ENCODE measurements at regions not wholly inside any gene's neighbourhood (a gene's known extent, or its start where the extent isn't known, plus 50 kb on each side); places are given as distances from the start of the nearest gene placed in this dataset.

DNA sequence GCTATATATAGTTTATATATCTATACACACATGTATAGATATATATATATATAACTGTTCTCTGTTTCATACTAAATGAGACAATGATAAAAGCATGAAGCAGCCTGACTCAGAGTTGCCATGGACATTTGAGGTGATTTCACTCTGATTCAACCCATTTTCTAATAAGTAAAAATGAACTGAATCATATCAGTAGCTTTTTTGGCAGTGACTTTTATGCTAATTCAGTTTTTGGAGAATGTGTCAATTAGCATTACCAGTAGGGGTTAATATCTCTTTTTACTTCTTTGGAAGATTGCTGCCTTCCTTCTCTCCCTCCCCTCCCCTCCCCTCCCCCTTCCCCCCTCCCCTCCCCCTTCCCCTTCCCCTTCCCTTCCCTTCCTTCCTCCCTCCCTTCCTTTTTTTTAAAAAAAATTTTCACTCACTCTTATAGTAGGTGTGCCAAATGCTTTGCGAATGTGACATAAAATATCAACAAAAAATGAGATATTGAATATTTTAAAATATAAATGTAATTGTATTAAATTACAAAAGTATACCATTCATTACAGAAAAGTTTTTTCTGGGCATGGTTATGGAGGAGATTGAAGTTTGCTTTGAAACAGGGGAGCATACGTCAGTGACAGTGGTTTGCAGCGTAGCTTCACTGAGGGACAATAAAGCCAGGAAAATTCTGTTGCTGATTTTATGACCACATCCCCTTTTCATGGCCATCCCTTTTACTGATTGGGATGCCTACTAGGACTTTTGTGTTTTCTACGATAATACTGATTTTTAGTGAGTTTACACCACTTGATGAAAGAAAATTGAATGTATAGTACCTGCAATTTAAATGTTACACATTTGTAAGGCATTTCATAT, 64.0 kb upstream of the KLF6 start:
- Histone ChIP-seq H4K20me1 (ENCODE audit: low read depth, low read length) (no peaks in the 10 kb centered on the region), H3K9me2 (replicated peaks; ENCODE audit: insufficient read depth, low read length) (no peaks in the 10 kb centered on the region), H3K4me2 (ENCODE audit: low read depth, low read length, poor library complexity, severe bottlenecking) (no peak overlapping the region), H3K9ac (ENCODE audit: low read length) (no peak overlapping the region), H3K36me3 (ENCODE audit: low read length) (no peaks in the 10 kb centered on the region), H3K27me3 (ENCODE audit: low read length) (no peaks in the 10 kb centered on the region), H3K79me2 (ENCODE audit: insufficient read depth, low read length) (no peaks in the 10 kb centered on the region), H3K27ac (ENCODE audit: low read depth, low read length) (no peak overlapping the region), H3K9me3 (ENCODE audit: insufficient read depth, low read length) (no peaks in the 10 kb centered on the region), H3F3A (ENCODE audit: insufficient read depth) (no peaks in the 10 kb centered on the region), H2AFZ (ENCODE audit: low read depth, low read length, severe bottlenecking) (no peak overlapping the region), H3K4me3 (ENCODE audit: insufficient read depth, low read length, poor library complexity, severe bottlenecking) (no peak overlapping the region)
- no peak for TF ChIP-seq EZH2phosphoT487 (conservative IDR thresholded peaks at IDR 0.05; ENCODE audit: low read length)
- TF ChIP-seq, protein P1, sequence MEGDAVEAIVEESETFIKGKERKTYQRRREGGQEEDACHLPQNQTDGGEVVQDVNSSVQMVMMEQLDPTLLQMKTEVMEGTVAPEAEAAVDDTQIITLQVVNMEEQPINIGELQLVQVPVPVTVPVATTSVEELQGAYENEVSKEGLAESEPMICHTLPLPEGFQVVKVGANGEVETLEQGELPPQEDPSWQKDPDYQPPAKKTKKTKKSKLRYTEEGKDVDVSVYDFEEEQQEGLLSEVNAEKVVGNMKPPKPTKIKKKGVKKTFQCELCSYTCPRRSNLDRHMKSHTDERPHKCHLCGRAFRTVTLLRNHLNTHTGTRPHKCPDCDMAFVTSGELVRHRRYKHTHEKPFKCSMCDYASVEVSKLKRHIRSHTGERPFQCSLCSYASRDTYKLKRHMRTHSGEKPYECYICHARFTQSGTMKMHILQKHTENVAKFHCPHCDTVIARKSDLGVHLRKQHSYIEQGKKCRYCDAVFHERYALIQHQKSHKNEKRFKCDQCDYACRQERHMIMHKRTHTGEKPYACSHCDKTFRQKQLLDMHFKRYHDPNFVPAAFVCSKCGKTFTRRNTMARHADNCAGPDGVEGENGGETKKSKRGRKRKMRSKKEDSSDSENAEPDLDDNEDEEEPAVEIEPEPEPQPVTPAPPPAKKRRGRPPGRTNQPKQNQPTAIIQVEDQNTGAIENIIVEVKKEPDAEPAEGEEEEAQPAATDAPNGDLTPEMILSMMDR (IDR thresholded peaks at IDR 0.05; ENCODE audit: insufficient read depth, low read length, poor library complexity, severe bottlenecking) = no peak

DNA sequence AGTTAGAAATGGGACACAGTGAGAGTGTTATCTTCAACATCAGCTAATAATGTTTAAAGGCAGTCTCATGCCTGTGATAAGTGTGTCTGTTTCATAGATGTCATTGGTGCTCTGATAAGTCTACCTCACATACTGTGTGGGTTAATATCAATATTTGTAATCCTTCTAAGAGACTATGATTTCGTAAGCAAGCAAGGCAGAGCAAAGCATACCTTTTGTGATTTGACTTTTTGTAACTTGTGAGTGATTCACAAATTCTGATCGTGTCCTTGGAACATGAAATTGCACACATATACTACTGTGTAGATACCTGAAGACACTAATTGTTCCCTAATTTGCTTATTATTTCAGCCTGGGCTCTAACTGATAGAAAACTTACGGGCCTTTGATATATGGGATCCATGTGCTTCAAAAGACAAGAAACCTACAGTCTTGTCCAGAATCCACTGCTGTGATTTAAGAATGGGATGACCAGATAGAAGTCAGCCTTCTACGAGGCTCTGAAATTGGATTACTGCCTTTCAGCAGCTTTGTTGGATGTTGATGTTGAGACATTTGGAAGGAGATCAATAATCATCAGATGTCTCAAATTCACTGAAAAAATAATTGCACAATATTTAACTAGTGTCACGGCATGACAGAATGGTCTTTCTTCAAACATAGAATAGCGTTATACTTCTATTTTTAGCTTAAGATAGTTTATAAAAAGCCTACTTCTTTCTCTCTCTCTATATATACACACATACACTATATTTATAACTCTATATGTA, 63.2 kb upstream of the KLF6 start:
- H2AFZ ChIP-seq (ENCODE audit: low read depth, low read length, severe bottlenecking) = no peak overlapping the region
- no peak for TF ChIP-seq EZH2phosphoT487 (conservative IDR thresholded peaks at IDR 0.05; ENCODE audit: low read length)
- TF ChIP-seq, protein P1 (IDR thresholded peaks at IDR 0.05; ENCODE audit: insufficient read depth, low read length, poor library complexity, severe bottlenecking) = no peak

DNA sequence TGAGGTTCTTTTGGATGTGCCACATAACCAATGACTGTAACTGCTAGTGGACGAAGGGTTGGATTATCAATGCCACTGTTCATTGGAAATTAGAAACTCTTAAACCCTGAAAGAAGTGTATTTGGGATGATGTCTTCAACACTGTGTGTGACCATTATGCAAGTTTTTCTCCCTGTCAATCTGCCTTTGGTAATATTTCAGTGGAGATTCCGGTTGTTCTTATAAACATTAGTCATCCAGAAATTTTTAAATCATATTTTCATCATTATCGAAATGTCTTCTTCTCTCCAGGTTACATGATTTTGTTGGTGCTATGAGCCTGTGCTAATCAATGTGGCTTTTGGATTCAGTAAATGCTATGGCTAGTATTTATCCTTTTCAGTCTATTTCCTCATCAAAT, 61.7 kb upstream of the KLF6 start:
- Histone ChIP-seq H4K20me1 (ENCODE audit: low read depth, low read length) (no peaks in the 10 kb centered on the region), H3K9me3 (ENCODE audit: insufficient read depth, low read length) (no peaks in the 10 kb centered on the region), H3K27ac (ENCODE audit: low read depth, low read length) (no peak overlapping the region), H3K9me2 (replicated peaks; ENCODE audit: insufficient read depth, low read length) (no peaks in the 10 kb centered on the region), H3K27me3 (ENCODE audit: low read length) (no peaks in the 10 kb centered on the region), H3K79me2 (ENCODE audit: insufficient read depth, low read length) (no peaks in the 10 kb centered on the region), H3K4me2 (ENCODE audit: low read depth, low read length, poor library complexity, severe bottlenecking) (no peak overlapping the region), H3K36me3 (ENCODE audit: low read length) (no peaks in the 10 kb centered on the region), H3K4me3 (ENCODE audit: insufficient read depth, low read length, poor library complexity, severe bottlenecking) (no peak overlapping the region), H2AFZ (ENCODE audit: low read depth, low read length, severe bottlenecking) (no peak overlapping the region), H3F3A (ENCODE audit: insufficient read depth) (no peaks in the 10 kb centered on the region), H3K9ac (ENCODE audit: low read length) (no peak overlapping the region)
- TF ChIP-seq, protein P1 (IDR thresholded peaks at IDR 0.05; ENCODE audit: insufficient read depth, low read length, poor library complexity, severe bottlenecking) = no peak
- TF ChIP-seq EZH2phosphoT487 (conservative IDR thresholded peaks at IDR 0.05; ENCODE audit: low read length) = no peak

More for the DNA sequence above, 63.2 kb upstream of the KLF6 start:
- Histone ChIP-seq H3K27me3 (ENCODE audit: low read length) (no peaks in the 10 kb centered on the region), H3K27ac (ENCODE audit: low read depth, low read length) (no peak overlapping the region), H3K4me3 (ENCODE audit: insufficient read depth, low read length, poor library complexity, severe bottlenecking) (no peak overlapping the region), H3K4me2 (ENCODE audit: low read depth, low read length, poor library complexity, severe bottlenecking) (no peak overlapping the region), H3K9ac (ENCODE audit: low read length) (no peak overlapping the region), H3K9me2 (replicated peaks; ENCODE audit: insufficient read depth, low read length) (no peaks in the 10 kb centered on the region), H3K36me3 (ENCODE audit: low read length) (no peaks in the 10 kb centered on the region), H3F3A (ENCODE audit: insufficient read depth) (no peaks in the 10 kb centered on the region), H3K9me3 (ENCODE audit: insufficient read depth, low read length) (no peaks in the 10 kb centered on the region), H3K79me2 (ENCODE audit: insufficient read depth, low read length) (no peaks in the 10 kb centered on the region), H4K20me1 (ENCODE audit: low read depth, low read length) (no peaks in the 10 kb centered on the region)
